GM21786 (cell line): ENCODE measurements at regions not wholly inside any gene's neighbourhood (a gene's known extent, or its start where the extent isn't known, plus 50 kb on each side); places are given as distances from the start of the nearest gene placed in this dataset.

Experiments
- ATAC-seq: cut with Tn5 transposase; IDR thresholded peaks from one replicate; pipeline ENCODE4 v1.9.1; 2021; ENCODE audit not compliant: unreplicated experiment

- ATAC-seq, result no peak
Measured at GRCh38 chr13:99652141-99652540, 150.9 kb downstream of the TM9SF2 start.

- ATAC-seq, result no peak
Measured at GRCh38 chr13:99651016-99651415, 149.7 kb downstream of the TM9SF2 start.

- no peak for ATAC-seq
Measured at GRCh38 chr13:99650410-99650809, 149.1 kb downstream of the TM9SF2 start.

GRCh38 chr13:99648927-99649326 lies 147.7 kb downstream of the TM9SF2 start:
- no peak for ATAC-seq

DNA sequence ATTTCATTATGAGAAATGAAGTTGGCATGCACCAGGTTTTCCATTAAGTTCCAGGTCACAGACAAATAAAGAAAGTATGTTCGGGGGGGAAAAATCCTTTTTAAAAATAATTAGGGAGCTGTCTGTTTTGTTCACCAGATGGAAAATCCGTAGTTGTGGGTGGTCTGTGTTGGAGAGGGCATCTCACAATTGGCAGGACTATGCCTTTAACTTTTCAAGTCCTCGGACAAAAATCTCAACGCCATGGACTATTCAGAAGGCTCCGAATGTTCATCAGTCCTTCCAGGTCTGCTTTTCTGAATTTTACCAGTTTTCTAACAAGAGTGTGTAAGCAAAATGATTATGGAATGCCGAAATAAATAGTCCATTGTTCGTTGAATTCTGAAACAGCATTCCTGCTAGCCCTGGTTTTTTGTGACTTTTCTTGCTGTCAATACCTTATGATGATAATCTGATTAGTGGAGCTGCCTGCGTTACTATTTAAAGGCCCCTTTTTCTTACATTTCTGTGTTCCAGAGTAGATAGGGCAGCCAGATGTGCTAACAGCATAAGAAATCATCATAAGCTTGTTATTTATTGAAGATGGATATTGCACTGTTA lies 146.9 kb downstream of the TM9SF2 start:
- ATAC-seq, result no peak

- ATAC-seq, result no peak
Measured at GRCh38 chr13:99647596-99647985, 146.3 kb downstream of the TM9SF2 start.

DNA sequence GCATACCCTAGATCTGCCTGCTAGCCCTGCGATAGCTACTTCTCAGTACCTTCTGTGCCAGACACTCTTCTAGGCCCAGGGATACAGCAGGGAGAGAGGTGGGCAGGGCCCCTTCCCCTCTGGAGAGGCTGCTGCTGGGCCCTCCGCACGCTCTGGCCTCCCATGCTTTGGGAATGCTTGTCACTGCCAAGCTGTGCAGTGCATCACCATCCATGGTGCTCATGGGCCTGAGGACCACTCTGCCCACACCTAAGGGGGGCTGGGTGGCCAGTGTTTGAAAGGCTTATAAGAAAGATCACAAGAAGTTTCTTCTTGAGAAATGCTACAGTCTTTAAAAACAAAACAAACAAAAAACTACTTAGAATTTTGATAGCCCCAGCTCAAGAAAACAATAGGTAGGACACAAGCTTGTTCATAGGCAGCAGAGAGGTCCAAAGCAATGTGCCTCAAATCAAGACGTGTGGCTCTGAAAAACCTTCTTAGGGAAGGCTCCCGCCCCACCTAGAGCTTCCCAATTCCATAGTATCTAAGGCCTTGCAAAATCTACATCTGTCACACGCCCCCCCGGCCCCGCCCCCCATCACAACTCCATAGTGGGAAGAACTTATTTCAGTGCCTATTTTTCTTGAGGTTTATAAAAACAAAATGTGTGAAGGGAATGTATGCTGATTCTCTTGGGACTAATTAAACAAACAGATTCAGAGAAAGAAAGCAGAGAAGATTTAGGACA lies 145.8 kb downstream of the TM9SF2 start:
- ATAC-seq, result no peak

GRCh38 chr13:99642841-99643240 lies 141.6 kb downstream of the TM9SF2 start:
- ATAC-seq, result no peak

GRCh38 chr13:99642006-99642405 lies 140.7 kb downstream of the TM9SF2 start:
- no peak for ATAC-seq

DNA sequence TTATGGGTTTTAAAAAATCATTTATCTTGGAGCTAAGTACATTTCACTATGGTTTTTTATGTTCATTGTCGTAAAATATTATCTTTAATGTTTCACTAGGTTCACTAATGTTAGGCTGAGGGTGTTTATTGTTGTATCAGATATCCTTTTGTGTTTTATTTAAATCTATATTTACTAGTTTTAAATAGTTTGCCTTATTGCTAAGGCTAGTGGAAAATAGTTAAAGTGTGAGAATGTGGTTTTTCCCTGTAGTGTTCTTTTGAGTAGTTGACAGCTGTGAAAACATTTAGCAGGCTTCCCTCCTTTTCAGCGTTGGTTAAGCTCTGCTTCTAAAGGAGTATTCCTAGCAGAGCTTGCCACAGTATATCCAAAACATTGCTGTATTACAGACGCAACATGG lies 139.0 kb downstream of the TM9SF2 start:
- no peak for ATAC-seq

- no peak for ATAC-seq
Measured at GRCh38 chr13:99639126-99639525, 137.9 kb downstream of the TM9SF2 start.

DNA sequence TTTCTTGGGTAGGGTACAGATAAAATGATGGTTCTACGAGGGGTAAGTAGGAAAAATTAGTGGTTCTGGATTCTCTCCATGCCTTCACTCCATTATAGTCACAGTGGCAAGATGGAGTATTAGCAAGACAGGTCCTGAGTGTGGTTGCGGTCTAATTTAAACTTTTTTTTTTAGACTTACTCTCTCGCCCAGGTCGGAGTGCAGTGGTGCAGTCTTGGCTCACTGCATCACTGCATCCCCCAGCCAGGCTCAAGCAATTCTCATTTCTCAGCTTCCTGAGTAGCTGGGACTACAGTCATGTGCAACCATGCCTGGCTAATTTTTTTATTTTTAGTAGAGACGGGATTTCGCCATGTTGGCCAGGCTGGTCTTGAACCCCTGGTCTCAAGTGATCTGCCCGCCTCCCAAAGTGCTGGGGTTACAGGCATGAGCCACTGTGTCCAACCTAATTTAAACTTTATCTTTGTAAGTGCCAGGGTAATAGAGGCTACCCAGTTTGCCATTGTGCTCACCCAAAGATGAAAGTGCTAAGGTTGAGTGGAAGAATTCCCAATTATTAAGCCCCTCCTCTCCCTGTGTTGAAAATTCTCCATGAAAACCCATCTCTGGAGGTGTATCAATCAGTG lies 135.6 kb downstream of the TM9SF2 start:
- peak; percentile 89 for ATAC-seq

DNA sequence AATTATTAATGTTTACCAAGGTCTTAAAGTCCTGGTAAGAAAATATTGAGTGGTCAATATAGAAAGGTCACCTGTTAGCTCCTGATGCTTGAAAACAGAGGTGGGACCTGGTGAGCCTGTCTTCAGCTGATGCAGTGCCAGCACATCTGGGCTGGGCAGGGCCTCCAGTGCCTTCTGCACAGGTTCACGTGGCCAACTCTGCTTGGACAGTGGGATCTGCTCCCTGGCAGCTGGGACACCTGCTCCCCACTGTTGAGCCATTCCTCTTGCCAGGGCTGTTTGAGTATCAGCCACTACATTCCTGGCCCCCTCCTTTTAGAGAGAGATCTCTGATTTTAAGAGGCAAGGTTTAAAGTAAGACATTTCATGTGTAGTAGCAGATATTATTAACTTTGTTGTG lies 135.0 kb downstream of the TM9SF2 start:
- no peak for ATAC-seq

DNA sequence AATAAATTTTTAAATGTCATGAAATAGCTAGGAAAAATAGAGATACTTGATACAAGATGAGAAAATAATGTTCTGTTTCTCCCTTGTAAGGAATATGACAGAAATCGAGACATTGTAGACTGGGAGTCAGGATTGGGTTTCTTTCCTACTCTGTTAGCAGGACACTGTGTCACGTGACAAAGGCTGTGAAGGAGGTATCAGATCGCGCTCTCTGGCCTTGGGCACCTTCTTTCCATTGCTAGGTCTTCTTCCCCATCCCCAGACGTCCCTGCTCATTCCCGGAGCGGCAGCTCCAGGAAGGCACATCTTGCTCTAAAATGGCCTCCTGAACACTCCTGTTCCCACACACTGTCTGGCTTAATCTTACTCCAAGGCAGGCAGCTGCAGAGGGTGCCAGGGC lies 133.4 kb downstream of the TM9SF2 start:
- no peak for ATAC-seq

- no peak for ATAC-seq
Measured at GRCh38 chr13:99630269-99630898, 129.1 kb downstream of the TM9SF2 start.

DNA sequence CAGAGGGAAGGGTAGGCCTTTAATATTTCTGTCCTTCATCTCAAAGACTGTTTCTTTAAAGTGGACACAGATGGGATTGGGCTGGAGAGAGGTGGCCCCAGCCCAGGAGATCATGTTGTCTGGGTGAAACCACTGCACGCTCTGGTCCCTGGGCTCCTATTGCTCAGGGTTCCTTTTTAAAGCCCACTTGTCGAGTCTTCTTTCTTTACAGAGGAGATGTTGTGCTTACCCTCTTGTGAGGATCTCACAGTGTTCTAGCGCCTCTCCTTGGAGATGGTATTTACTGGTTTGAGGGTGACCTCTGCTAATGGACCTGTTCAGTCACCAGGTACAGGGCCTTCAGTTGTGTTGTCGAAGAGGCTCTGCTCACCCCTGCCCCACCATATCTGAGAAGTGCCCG lies 128.4 kb downstream of the TM9SF2 start:
- ATAC-seq, result no peak

DNA sequence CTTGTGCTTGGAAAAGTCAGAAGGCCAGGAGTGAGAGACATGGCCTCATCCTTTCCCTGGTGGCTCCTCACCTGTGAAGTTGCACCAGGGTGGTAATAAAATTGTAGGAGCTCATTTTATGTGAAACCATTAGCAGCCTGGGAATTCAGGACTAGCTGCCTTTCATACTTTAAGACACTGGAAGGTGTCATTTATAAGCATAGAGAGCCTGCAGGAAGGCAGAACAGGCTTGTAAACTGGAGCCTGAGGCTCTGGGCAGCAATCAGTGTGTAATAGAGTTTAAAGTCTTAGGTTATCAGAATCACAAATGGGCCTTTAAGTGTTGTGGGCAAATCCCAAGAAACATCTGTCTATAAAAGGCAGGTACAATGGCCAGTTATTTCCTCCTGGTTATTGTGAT lies 127.2 kb downstream of the TM9SF2 start:
- no peak for ATAC-seq

DNA sequence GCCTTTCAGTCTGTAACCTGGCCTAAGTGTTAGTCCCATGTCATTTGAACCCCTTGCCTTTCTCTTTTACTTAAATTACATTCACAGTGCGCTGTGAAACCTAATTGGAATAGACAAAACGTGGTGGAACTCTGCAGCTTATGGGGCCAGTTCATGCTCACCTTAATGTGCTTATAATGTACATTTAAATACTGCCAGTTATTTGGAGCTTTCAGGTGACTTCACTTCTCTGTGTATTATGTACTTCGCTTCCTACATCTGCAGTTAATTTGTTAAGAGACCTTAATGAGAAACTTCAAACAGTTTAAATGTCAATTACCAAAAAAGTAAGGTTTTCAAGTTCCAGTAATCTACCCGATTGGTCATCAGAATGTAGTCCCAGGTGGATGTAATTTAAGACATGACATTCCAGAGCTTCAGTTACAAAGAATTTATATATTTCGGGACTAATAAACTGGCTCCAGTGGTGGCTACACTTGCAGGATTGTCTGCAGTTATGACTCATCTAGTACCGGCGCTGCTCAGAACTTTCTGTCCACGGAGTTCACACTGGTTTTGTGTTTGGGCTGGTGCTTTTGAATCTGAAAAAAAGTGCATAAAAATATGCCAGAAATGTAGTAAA lies 125.3 kb downstream of the TM9SF2 start:
- ATAC-seq, result no peak

- ATAC-seq, result no peak
Measured at GRCh38 chr13:99624936-99625540, 123.8 kb downstream of the TM9SF2 start.

DNA sequence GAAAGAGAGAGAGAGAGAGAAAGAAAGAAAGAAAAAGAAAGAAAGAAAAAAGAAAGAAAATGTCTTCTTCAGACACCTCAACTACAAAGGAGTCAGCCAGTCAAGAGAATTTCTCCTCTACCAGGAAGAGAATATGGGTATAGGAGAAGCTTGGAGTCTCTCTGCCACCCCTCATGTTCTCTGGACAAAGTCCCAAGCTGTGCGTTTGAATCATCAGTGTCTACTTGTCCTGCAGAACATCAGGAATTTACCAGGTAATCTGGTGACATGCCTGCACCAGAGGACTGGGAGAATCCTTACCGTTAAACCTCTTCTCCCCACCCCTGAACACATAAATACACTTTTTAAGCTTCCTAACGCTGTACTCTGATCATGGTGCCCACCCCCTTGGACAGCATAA lies 119.5 kb downstream of the TM9SF2 start:
- ATAC-seq, result no peak

DNA sequence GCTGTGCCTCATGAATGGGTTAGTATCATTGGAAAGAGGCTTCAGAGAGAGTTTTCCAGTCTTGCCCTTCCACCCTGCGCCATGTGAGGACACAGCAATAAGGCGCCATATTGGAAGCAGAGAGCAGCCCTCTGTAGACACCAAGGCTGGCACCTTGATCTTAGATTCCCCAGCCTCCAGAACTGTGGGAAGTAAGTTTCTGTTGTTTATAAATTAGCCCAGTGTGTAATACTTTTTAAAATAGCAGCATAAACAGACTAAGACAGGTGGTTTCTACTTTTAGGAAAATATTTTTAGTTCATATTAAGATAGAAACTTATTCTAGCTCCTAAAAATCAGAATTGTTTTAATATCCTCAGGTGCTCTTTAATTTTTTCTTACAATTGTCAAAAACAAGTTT lies 117.9 kb downstream of the TM9SF2 start:
- ATAC-seq, result no peak
